Effector CD8-positive, alpha-beta T cell (primary cell): ENCODE measurements at regions not wholly inside any gene's neighbourhood (a gene's known extent, or its start where the extent isn't known, plus 50 kb on each side); places are given as distances from the start of the nearest gene placed in this dataset.

Source experiments
- DNase-seq: peaks from one replicate; lab custom pipeline; 2025; lab: John Stamatoyannopoulos, UW

GRCh38 chr2:8278709-8279354 is 403.0 kb upstream of the ID2 start:
- no peak for DNase-seq

GRCh38 chr2:8279506-8279905 is 402.4 kb upstream of the ID2 start:
- no peak for DNase-seq

- DNase-seq = no peak
Measured at GRCh38 chr2:8281234-8281633, 400.6 kb upstream of the ID2 start.

GRCh38 chr2:8281950-8282857 is 399.7 kb upstream of the ID2 start:
- no peak for DNase-seq

- DNase-seq = no peak
Measured at GRCh38 chr2:8282858-8283252, 399.0 kb upstream of the ID2 start.

GRCh38 chr2:8285081-8285480 is 396.8 kb upstream of the ID2 start:
- no peak for DNase-seq

- no peak for DNase-seq
Measured at GRCh38 chr2:8285898-8286297, 396.0 kb upstream of the ID2 start.

- DNase-seq = no peak
Measured at GRCh38 chr2:8288206-8288605, 393.6 kb upstream of the ID2 start.

GRCh38 chr2:8289111-8289510 is 392.7 kb upstream of the ID2 start:
- no peak for DNase-seq

- no peak for DNase-seq
Measured at GRCh38 chr2:8290771-8291352, 391.0 kb upstream of the ID2 start.

- DNase-seq = no peak
Measured at GRCh38 chr2:8296306-8296705, 385.6 kb upstream of the ID2 start.

GRCh38 chr2:8297376-8298231 is 384.3 kb upstream of the ID2 start:
- no peak for DNase-seq

- no peak for DNase-seq
Measured at GRCh38 chr2:8298783-8299182, 383.1 kb upstream of the ID2 start.

GRCh38 chr2:8300216-8300615 is 381.6 kb upstream of the ID2 start:
- no peak for DNase-seq

- DNase-seq = no peak
Measured at GRCh38 chr2:8300905-8301304, 381.0 kb upstream of the ID2 start.

GRCh38 chr2:8303322-8303832 is 378.5 kb upstream of the ID2 start:
- peak; percentile 28 for DNase-seq

- DNase-seq = no peak
Measured at GRCh38 chr2:8304821-8305766, 376.8 kb upstream of the ID2 start.

GRCh38 chr2:8306530-8307351 is 375.1 kb upstream of the ID2 start:
- DNase-seq = no peak

GRCh38 chr2:8307606-8308180 is 374.2 kb upstream of the ID2 start:
- DNase-seq = no peak
